Tongue (tissue), 2 donors: ENCODE measurements at regions not wholly inside any gene's neighbourhood (a gene's known extent, or its start where the extent isn't known, plus 50 kb on each side); places are given as distances from the start of the nearest gene placed in this dataset. TPM values are rescaled to one million over a fixed set of nuclear protein-coding genes. Genes with fewer than 3 reads are reported as not detected.
A peak's percentile ranks its signal among the peaks of the same experiment; 100 is the strongest.

Experiments used
- DNase-seq: peaks from one replicate; pipeline ENCODE4 v3.0.0-alpha.2; 2015
- small RNA-seq: library from RNA; depleted of rRNA; stranded (forward); fragments of <200 nt; gene quantifications from one replicate; pipeline ENCODE3, GENCODE V24; 2014; ENCODE audit warnings: low replicate concordance

DNA sequence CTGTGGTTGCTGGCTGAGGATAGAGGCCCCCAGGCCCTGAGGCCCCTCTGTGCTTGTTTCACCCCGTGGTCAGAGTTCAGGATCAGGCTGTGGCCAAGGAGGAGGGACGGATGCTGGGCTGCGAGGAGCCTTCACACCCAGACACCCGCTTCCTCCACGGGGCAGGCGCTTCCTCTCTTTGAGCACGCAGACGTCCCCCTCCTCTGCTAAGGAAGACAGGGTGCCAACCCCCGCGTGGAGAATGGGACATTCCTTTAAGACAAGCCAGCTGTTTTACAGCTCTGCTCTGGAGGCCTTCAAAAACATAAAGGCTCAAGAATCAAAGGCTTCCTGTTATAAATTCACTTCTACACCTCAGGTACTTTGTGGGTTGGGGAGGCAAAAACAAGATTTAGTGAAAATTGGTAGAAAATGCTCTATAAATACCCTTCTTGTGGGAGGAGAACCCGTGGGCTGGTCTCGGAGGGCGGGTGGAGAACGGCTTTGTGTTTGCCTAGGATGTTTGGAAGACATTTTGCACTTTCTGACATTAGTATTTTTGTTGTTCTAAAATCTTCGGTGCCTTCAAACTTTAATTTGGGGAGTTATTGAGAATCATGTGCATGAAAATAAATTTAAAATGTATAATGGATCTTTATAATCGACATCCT lies 60.8 kb upstream of the FOXF1 start:
- no peak for DNase-seq

DNA sequence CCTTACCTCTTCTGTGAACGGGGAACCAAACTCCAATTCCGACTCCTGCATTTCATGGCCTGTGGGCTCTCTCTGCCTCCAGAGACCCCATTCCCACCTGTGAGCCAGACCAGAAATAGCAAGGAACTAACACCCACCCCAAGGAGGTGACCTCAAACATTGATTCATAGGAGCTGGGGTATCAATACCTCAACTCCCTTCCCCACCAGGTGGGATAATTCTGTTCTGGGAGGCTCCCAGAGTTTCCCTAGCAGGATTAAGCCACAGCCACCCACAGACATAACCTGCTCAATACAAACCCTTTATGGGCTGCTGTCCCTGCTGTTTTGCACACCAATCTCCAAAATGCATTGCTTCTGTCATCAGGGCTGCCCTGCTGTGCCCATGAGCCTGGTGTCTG lies 59.6 kb upstream of the FOXF1 start:
- DNase-seq: no peak

DNA sequence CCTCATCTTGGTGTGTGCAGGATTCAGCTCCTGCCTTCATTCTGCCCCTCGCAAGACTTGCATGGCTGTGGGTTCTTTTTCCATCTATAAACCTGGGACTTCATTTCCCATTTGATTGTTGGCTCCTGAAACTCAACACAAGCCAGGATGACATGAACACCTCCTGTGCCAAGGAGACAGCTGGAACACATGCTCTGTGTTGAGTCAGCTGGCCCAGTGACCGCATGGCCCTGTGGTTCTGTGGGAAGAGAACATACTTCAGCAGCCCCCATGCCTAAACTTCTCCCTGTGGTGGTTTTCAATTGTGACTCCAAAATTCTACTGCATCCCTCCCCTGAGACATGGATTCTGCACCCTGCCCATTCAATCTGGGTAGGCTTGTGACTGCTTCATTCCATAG lies 57.9 kb upstream of the FOXF1 start:
- DNase-seq: no peak

DNA sequence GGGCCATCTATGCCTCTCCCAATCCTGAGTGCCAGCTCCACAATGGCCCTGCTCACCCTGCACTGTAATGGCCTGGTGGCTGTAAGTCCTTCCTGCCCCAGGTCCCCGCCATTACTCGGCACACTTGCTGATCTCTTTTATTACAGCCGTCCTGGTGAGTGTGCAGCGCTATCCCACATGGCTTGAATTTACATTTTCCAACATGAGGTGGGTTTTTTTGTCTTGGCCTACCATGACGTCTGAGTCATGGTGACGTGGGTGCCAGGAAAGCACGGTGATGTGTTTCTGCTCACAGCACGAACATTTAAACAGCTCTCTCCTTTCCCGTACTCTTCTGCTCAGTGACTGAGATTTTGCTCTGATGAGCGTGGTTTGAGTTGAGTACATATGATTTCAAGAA lies 55.2 kb upstream of the FOXF1 start:
- peak; percentile 70 for DNase-seq

DNA sequence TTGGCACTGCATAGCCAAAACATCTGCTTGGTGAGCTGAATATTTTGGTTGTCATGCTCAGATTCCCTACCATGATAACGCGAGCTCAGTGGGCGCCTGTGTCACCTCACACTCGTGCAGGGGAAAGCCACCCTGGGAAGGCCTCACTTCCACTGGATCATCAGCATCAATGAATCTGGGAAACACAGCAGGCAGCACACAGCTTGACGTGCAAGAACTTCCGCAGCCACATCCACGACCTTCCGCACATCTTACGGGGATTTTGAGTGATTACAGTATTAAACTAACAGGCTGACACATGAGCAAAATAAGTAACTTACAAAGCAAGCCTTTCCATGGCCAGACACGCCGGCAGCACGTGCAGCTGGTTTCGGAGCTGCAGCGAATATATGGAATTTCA lies 54.7 kb upstream of the FOXF1 start:
- peak; percentile 53 for DNase-seq

DNA sequence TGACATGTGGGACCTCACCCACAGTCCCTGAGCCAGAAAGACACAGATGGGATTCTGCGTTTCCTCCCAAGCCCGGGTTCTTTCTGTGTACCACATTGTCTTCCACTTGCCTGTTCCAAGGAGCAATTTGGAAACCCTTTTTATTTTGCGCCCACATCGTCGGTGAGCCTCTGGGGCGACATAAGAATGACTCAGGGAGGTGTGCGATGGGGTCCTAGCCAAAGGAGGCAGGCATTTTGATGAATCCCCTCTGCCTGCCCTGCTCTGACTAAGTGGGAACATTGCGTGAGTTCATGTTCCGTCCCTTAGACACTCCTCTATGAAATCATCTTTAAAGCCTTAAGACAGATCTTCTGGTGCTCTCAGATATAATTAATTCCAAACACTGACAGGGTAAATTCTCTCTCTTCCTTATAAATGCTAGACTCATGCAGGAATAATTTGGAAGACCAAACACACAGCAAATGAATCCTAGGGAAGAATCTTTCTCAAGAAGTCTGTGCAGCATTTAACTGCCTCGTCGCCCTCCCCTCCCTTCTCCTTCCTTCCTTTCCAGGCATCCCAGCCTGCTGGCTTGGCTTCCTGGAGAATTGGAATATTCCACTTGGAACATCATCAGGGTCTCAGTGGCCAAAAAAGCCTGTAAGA lies 52.7 kb upstream of the FOXF1 start:
- peak; percentile 69 for DNase-seq

DNA sequence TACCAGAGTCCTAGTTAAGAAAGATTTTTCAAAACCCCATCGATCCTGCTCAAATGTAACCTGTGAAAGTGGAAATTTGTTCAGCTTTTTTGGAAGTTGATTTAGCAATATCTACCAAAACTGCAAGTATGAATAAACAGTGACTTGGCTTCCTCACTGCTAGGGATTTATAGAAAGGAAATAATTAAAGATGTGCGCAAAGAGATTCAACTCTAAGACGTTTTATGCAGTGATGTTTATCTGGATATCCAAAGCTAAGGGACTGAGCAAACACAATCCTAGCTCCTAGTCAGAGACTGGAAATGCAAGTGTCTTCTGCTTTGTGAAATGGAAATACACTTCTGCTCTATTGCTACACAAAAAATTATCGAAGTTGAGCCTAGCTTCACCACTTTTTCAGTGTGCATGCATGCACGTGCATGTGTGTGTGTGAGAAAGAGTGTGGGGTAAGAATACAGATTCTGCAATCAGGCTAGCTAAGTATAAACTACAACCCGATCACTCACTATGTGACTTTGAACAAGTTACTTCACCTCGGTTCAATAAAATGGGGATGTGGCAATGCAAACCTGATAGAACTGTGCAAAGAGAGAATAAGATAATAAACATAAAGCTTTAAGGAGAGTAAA lies 52.1 kb upstream of the FOXF1 start:
- no peak for DNase-seq

DNA sequence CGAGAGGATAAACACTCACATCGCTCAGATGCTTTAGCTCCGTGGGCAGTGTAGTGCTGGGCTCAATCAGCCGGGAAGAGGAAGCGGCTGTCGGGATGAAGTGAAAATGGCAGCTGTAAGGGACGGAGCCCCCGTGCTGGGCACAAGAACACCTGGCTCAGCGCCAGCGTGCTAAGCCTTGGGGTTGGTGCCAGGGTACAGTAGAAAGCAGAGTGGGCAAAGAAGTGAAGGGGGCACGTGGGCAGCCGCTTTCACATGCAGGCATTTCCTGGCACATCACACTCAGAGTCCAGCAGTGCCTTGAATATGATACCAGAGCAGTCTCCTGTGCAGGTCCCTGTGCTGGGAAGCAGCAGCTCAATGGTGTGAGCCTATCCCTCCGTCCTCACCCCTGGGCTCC lies 51.1 kb upstream of the FOXF1 start:
- peak; percentile 43 for DNase-seq

Small RNAs in the stretch of these regions (small RNA-seq; reads per million reads assigned to genes)
- gene RF00019: not detected
